H1 (cell line): ENCODE measurements at regions not wholly inside any gene's neighbourhood (a gene's known extent, or its start where the extent isn't known, plus 50 kb on each side); places are given as distances from the start of the nearest gene placed in this dataset.
"Not testable (repeated sequence)": the region's sequence is repeated elsewhere in the genome, so short reads cannot be mapped to it uniquely, and the experiment has no call there.

ENCODE experiments used
- CTCF ChIA-PET: fragments of 300-600 bp; sonication (Branson Sonifier 250); formaldehyde crosslinking; loops from one replicate; lab custom pipeline; 2021; ENCODE audit not compliant: partially characterized antibody; lab: Charles Lee
- POLR2A ChIA-PET: fragments of 300-600 bp; sonication (Branson Sonifier 250); formaldehyde crosslinking; loops from one replicate; lab custom pipeline; 2021; ENCODE audit warnings: inconsistent platforms; ENCODE audit not compliant: partially characterized antibody; lab: Charles Lee
- DNase-seq, 2 experiments: peaks; one replicate each; pipeline versions ENCODE4 v3.0.0 to v3.0.0-alpha.2; 2010 to 2022; ENCODE audit warnings: low spot score in 2 of 2, low read depth in 1 of 2, mixed read lengths in 1 of 2
- FAIRE-seq: peaks from 2 replicates; lab custom pipeline; 2011; peaks lifted over from hg19 to GRCh38; lab: Jason Lieb, UNC
- H2AFZ ChIP-seq: 2 replicates; pipeline ENCODE4 v1.8.1; 2012; ENCODE audit warnings: low read length, inconsistent platforms
- H2AK5ac ChIP-seq: 2 replicates; pipeline ENCODE4 v1.6.1; 2013; ENCODE audit warnings: low read depth, low read length
- H2BK120ac ChIP-seq: replicated peaks from 2 replicates; pipeline ENCODE3; 2013; ENCODE audit warnings: low read depth, low read length, inconsistent platforms
- H2BK12ac ChIP-seq: 2 replicates; pipeline ENCODE4 v1.6.1; 2013; ENCODE audit warnings: low read depth, low read length
- H2BK15ac ChIP-seq: 2 replicates; pipeline ENCODE4 v1.6.1; 2013; ENCODE audit warnings: low read length
- H2BK20ac ChIP-seq: 2 replicates; pipeline ENCODE4 v1.6.1; 2013; ENCODE audit warnings: low read length
- H2BK5ac ChIP-seq: 2 replicates; pipeline ENCODE4 v1.6.1; 2013; ENCODE audit warnings: low read depth, low read length
- H3K14ac ChIP-seq: 2 replicates; pipeline ENCODE4 v1.6.1; 2013; ENCODE audit warnings: inconsistent platforms; ENCODE audit not compliant: insufficient read length
- H3K18ac ChIP-seq: 2 replicates; pipeline ENCODE4 v1.6.1; 2013; ENCODE audit warnings: low read length; ENCODE audit errors: extremely low read depth
- H3K23ac ChIP-seq: 2 replicates; pipeline ENCODE4 v1.6.1; 2013; ENCODE audit warnings: inconsistent platforms; ENCODE audit not compliant: insufficient read length
- H3K23me2 ChIP-seq: 2 replicates; pipeline ENCODE4 v1.6.1; 2013; ENCODE audit warnings: low read depth, low read length
- H3K27ac ChIP-seq: 2 replicates; pipeline ENCODE4 v1.6.1; 2011; ENCODE audit warnings: low read depth, low read length, inconsistent platforms
- H3K27me3 ChIP-seq, 4 experiments: replicated peaks in 1 of 4; 1 replicate in 1 of 4; 2 replicates in 3 of 4; pipeline versions ENCODE4 v1.6.1 to v1.8.1; 2011 to 2013; ENCODE audit warnings: low read length in 3 of 4, mild to moderate bottlenecking in 3 of 4, inconsistent platforms in 2 of 4, mixed read lengths in 2 of 4, moderate library complexity in 1 of 4; ENCODE audit not compliant: control insufficient read depth in 3 of 4, insufficient read depth in 3 of 4; ENCODE audit errors: extremely low read depth in 1 of 4
- H3K36me3 ChIP-seq, 4 experiments: 2 replicates each; pipeline versions ENCODE4 v1.6.1 to v1.8.1; 2011 to 2013; ENCODE audit warnings: mild to moderate bottlenecking in 4 of 4, low read length in 3 of 4, moderate library complexity in 2 of 4, control low read depth in 1 of 4, inconsistent platforms in 1 of 4; ENCODE audit not compliant: insufficient read depth in 4 of 4, control insufficient read depth in 2 of 4
- H3K4ac ChIP-seq: replicated peaks from 2 replicates; pipeline ENCODE3; 2013; ENCODE audit warnings: low read length, low read depth, mixed read lengths, inconsistent platforms; ENCODE audit not compliant: insufficient read length
- H3K4me1 ChIP-seq, 4 experiments: replicated peaks in 1 of 4; 1 replicate in 1 of 4; 2 replicates in 3 of 4; pipeline versions ENCODE4 v1.6.1 to v1.8.1; 2011 to 2013; ENCODE audit warnings: low read length in 3 of 4, inconsistent platforms in 2 of 4, mixed read lengths in 1 of 4; ENCODE audit not compliant: insufficient read depth in 4 of 4, control insufficient read depth in 3 of 4
- H3K4me2 ChIP-seq, 2 experiments: 2 replicates each; pipeline versions ENCODE4 v1.6.1 to v1.8.1; 2011 to 2013; ENCODE audit warnings: low read depth in 2 of 2, low read length in 2 of 2, control low read depth in 1 of 2, inconsistent platforms in 1 of 2, mild to moderate bottlenecking in 1 of 2; ENCODE audit not compliant: insufficient read depth in 1 of 2
- H3K4me3 ChIP-seq, 4 experiments: fragments of 200-600, 300-600 bp in 1 of 4; sonication (generic), shearing (Covaris generic), sonication (Bioruptor Twin) in 1 of 4; 2 replicates each; pipeline versions ENCODE4 v1.5.1 to v1.8.1; 2011 to 2016; ENCODE audit warnings: low read length in 4 of 4, low read depth in 3 of 4, control low read depth in 2 of 4, inconsistent platforms in 2 of 4, mild to moderate bottlenecking in 2 of 4, mixed read lengths in 1 of 4, moderate library complexity in 1 of 4; ENCODE audit not compliant: insufficient read depth in 2 of 4; ENCODE audit errors: extremely low read depth in 1 of 4
- H3K56ac ChIP-seq: replicated peaks from 2 replicates; pipeline ENCODE3; 2013; ENCODE audit warnings: low read depth, mild to moderate bottlenecking, mixed read lengths, low read length, inconsistent platforms; ENCODE audit not compliant: insufficient read length
- H3K79me1 ChIP-seq: 2 replicates; pipeline ENCODE4 v1.6.1; 2013; ENCODE audit warnings: low read depth, low read length, control low read depth
- H3K79me2 ChIP-seq, 2 experiments: 2 replicates each; pipeline versions ENCODE4 v1.6.1 to v1.8.1; 2012 to 2013; ENCODE audit warnings: low read length in 2 of 2, mild to moderate bottlenecking in 2 of 2, inconsistent platforms in 1 of 2; ENCODE audit not compliant: insufficient read depth in 2 of 2, control insufficient read depth in 1 of 2
- H3K9ac ChIP-seq, 4 experiments: replicated peaks in 1 of 4; 1 replicate in 1 of 4; 2 replicates in 3 of 4; pipeline versions ENCODE4 v1.6.1 to v1.8.1; 2011 to 2013; ENCODE audit warnings: low read depth in 3 of 4, low read length in 3 of 4, control low read depth in 2 of 4, mild to moderate bottlenecking in 2 of 4, moderate library complexity in 2 of 4, inconsistent platforms in 1 of 4; ENCODE audit errors: extremely low read depth in 1 of 4
- H3K9me3 ChIP-seq, 2 experiments: 2 replicates each; pipeline versions ENCODE4 v1.6.1 to v1.8.1; 2012 to 2013; ENCODE audit warnings: mild to moderate bottlenecking in 2 of 2, moderate library complexity in 2 of 2, control low read depth in 1 of 2, inconsistent platforms in 1 of 2, low read depth in 1 of 2, low read length in 1 of 2, mixed read lengths in 1 of 2; ENCODE audit not compliant: insufficient read depth in 2 of 2
- H4K20me1 ChIP-seq, 2 experiments: replicated peaks in 1 of 2; 2 replicates each; pipeline versions ENCODE3 to v1.8.1; 2011 to 2013; ENCODE audit warnings: inconsistent platforms in 2 of 2, low read length in 2 of 2, mild to moderate bottlenecking in 1 of 2; ENCODE audit not compliant: insufficient read depth in 2 of 2, control insufficient read depth in 1 of 2
- H4K5ac ChIP-seq: 2 replicates; pipeline ENCODE4 v1.6.1; 2013; ENCODE audit warnings: low read length, low read depth, mixed read lengths, inconsistent platforms; ENCODE audit not compliant: insufficient read length
- H4K8ac ChIP-seq: 2 replicates; pipeline ENCODE4 v1.8.0; 2013; ENCODE audit warnings: mild to moderate bottlenecking, moderate library complexity, low read length, inconsistent platforms; ENCODE audit not compliant: insufficient read depth; ENCODE audit errors: extremely low read depth
- H4K91ac ChIP-seq: replicated peaks from 2 replicates; pipeline ENCODE3; 2013; ENCODE audit warnings: low read length, mixed read lengths, inconsistent platforms; ENCODE audit not compliant: insufficient read length
- WGBS, 2 experiments: shearing (Covaris generic) in 1 of 2; methylation state at CpG; one replicate each; pipeline versions ENCODE4 v1.1.6 to v1.1.7; 2013 to 2015; ENCODE audit warnings: low lambda C conversion rate in 2 of 2, mixed read lengths in 2 of 2, inconsistent platforms in 1 of 2, low coverage in 1 of 2, missing lambda C conversion rate in 1 of 2; ENCODE audit not compliant: insufficient replicate concordance in 2 of 2, insufficient coverage in 1 of 2, insufficient read length in 1 of 2; ENCODE audit errors: extremely low coverage in 1 of 2, missing lambda C conversion rate in 1 of 2; 5-methylcytosine and 5-hydroxymethylcytosine counted together

- H3K9ac ChIP-seq, DNase-seq: not testable (repeated sequence)
Observed at GRCh38 chr20:25853718-25854388, 157.2 kb upstream of the ZNF337 start.

More at GRCh38 chr20:25853718-25854388, 157.2 kb upstream of the ZNF337 start:
- H3K4me2 ChIP-seq, H3K27ac ChIP-seq, H2BK120ac ChIP-seq, H4K5ac ChIP-seq, H3K4me1 ChIP-seq, POLR2A ChIA-PET, H3K79me2 ChIP-seq, H4K20me1 ChIP-seq, FAIRE-seq, CTCF ChIA-PET, H3K4me3 ChIP-seq, H4K91ac ChIP-seq, H3K36me3 ChIP-seq, H4K8ac ChIP-seq, H2BK12ac ChIP-seq, H2AFZ ChIP-seq, H3K4ac ChIP-seq, H3K79me1 ChIP-seq, H2BK5ac ChIP-seq, H3K56ac ChIP-seq, H2BK20ac ChIP-seq, H3K23me2 ChIP-seq, H3K14ac ChIP-seq, H2BK15ac ChIP-seq, H2AK5ac ChIP-seq, H3K18ac ChIP-seq, H3K23ac ChIP-seq: not testable (repeated sequence)
- Histone ChIP-seq H3K9me3 (peaks cover 2 to 34% of the 10 kb centered on the region in 2 experiments; a peak in 1 of 4 replicates), H3K27me3 (peaks cover 6 to 21% (median 9%) of the 10 kb centered on the region in 4 experiments)
- WGBS, 2 experiments: 95% methylated on average over 45 of the region's 55 CpGs; no CpG with 5 or more reads in 1 of the 2 experiments
